K562 (cell line): ENCODE measurements at regions not wholly inside any gene's neighbourhood (a gene's known extent, or its start where the extent isn't known, plus 50 kb on each side); places are given as distances from the start of the nearest gene placed in this dataset.

Experiments
- ATAC-seq: fragments of 200-7000 bp; cut with Tn5 transposase; 3 replicates; pipeline ENCODE4 v1.9.1; 2020; ENCODE audit warnings: moderate library complexity
- BruUV-seq: library from RNA; stranded (reverse); fragments of 400-500 nt; replicated peaks from 2 replicates; lab custom pipeline; 2021; lab: Mats Ljungman, UMichigan
- CTCF ChIA-PET: fragments of 300-600 bp; formaldehyde crosslinking; extraction: SDS; loops from one replicate; lab custom pipeline; 2021; ENCODE audit warnings: low intra/inter-chr PET ratio; lab: Yijun Ruan, JAX
- POLR2A ChIA-PET: fragments of 300-600, 350-650 bp; sonication (Branson Sonifier 250); formaldehyde crosslinking; extraction: SDS; loops from one replicate; lab custom pipeline; 2021; ENCODE audit warnings: antibody characterized with exemption, inconsistent platforms; lab: Yijun Ruan, JAX
- DNase-seq, 4 experiments: peaks; one replicate each; pipeline versions ENCODE4 v3.0.0 to v3.0.0-alpha.2; 2011 to 2018; ENCODE audit warnings: low spot score in 3 of 4, mixed read lengths in 3 of 4; ENCODE audit errors: extremely low read depth in 1 of 4
- FAIRE-seq: peaks from 2 replicates; lab custom pipeline; 2011; peaks lifted over from hg19 to GRCh38; lab: Jason Lieb, UNC
- H2AFZ ChIP-seq: 2 replicates; pipeline ENCODE4 v1.6.0; 2011; ENCODE audit warnings: low read depth, low read length, control low read depth, inconsistent platforms
- H3K27ac ChIP-seq: fragments of 200-600 bp; 3 replicates; pipeline ENCODE4 v1.8.0; 2011; ENCODE audit warnings: low read depth, mild to moderate bottlenecking, control low read depth, inconsistent platforms, low read length, moderate library complexity, mixed read lengths; ENCODE audit errors: extremely low read depth
- H3K27me3 ChIP-seq, 2 experiments: fragments of 300-600 bp in 1 of 2; 2 replicates in 1 of 2; 3 replicates in 1 of 2; pipeline versions ENCODE4 v1.6.0 to v1.8.0; 2011; ENCODE audit warnings: inconsistent platforms in 2 of 2, low read length in 2 of 2, mild to moderate bottlenecking in 1 of 2, mixed read lengths in 1 of 2, moderate library complexity in 1 of 2; ENCODE audit not compliant: control insufficient read depth in 2 of 2, insufficient read depth in 2 of 2
- H3K36me3 ChIP-seq: fragments of 300-600 bp; 3 replicates; pipeline ENCODE4 v1.8.0; 2011; ENCODE audit warnings: mild to moderate bottlenecking, low read length, inconsistent platforms; ENCODE audit not compliant: control insufficient read depth, insufficient read depth
- H3K4me1 ChIP-seq, 2 experiments: fragments of 200-600 bp in 1 of 2; replicated peaks in 1 of 2; 2 replicates in 1 of 2; 3 replicates in 1 of 2; pipeline versions ENCODE4 v1.5.1 to v1.8.0; 2011; ENCODE audit warnings: inconsistent platforms in 2 of 2, low read length in 2 of 2, mild to moderate bottlenecking in 1 of 2, mixed read lengths in 1 of 2, moderate library complexity in 1 of 2; ENCODE audit not compliant: control insufficient read depth in 2 of 2, insufficient read depth in 2 of 2
- H3K4me2 ChIP-seq: 2 replicates; pipeline ENCODE4 v1.6.1; 2011; ENCODE audit warnings: low read length, control low read depth, inconsistent platforms, mixed read lengths; ENCODE audit not compliant: insufficient read depth
- H3K4me3 ChIP-seq: fragments of 200-600 bp; sonication (generic), shearing (Covaris generic); 2 replicates; pipeline ENCODE4 v1.5.1; 2016; ENCODE audit warnings: control low read depth, inconsistent platforms
- H3K79me2 ChIP-seq: fragments of 200-600 bp; 3 replicates; pipeline ENCODE4 v1.8.0; 2011; ENCODE audit warnings: low read length, inconsistent platforms; ENCODE audit not compliant: control insufficient read depth, insufficient read depth
- H3K9ac ChIP-seq, 2 experiments: 2 replicates each; pipeline versions ENCODE4 v1.6.0 to v1.6.1; 2011; ENCODE audit warnings: low read depth in 2 of 2, low read length in 2 of 2, control low read depth in 1 of 2, inconsistent platforms in 1 of 2, mild to moderate bottlenecking in 1 of 2, mixed read lengths in 1 of 2; ENCODE audit not compliant: insufficient read depth in 1 of 2
- H3K9me1 ChIP-seq: one replicate; pipeline ENCODE4 v1.6.0; 2011; ENCODE audit warnings: inconsistent platforms, mild to moderate bottlenecking, low read length, moderate library complexity; ENCODE audit not compliant: control insufficient read depth, insufficient read depth
- H3K9me3 ChIP-seq: replicated peaks from 2 replicates; pipeline ENCODE4 v1.5.1; 2011; ENCODE audit warnings: low read depth, low read length, inconsistent platforms; ENCODE audit not compliant: control insufficient read depth, insufficient read depth
- H4K20me1 ChIP-seq: replicated peaks from 2 replicates; pipeline ENCODE4 v1.6.1; 2011; ENCODE audit warnings: low read length, inconsistent platforms, mixed read lengths; ENCODE audit not compliant: control insufficient read depth, insufficient read depth
- ATF3 ChIP-seq, 2 experiments: fragments of 450-650 bp in 1 of 2; sonication (generic) in 1 of 2; formaldehyde crosslinking in 1 of 2; IDR thresholded peaks in 1 of 2; conservative IDR thresholded peaks in 1 of 2; 2 replicates each; pipeline versions ENCODE4 v1.6.1 to v1.8.1; 2016 to 2023; ENCODE audit warnings: mild to moderate bottlenecking in 2 of 2, moderate library complexity in 2 of 2, inconsistent platforms in 1 of 2, missing genetic modification reagents in 1 of 2
- CEBPB ChIP-seq: fragments of 450-650 bp; IDR thresholded peaks from 2 replicates; pipeline ENCODE4 v1.6.1; 2016; ENCODE audit warnings: missing genetic modification characterization, missing compliant biosample characterization
- CREB1 ChIP-seq, 2 experiments: sonication (generic) in 1 of 2; formaldehyde crosslinking in 1 of 2; IDR thresholded peaks; 2 replicates each; pipeline versions ENCODE4 v1.6.1 to v1.8.0; 2012 to 2022; ENCODE audit warnings: inconsistent platforms in 1 of 2, mild to moderate bottlenecking in 1 of 2, missing genetic modification reagents in 1 of 2, moderate library complexity in 1 of 2
- ESRRB ChIP-seq: fragments of 250-450 bp; sonication (Bioruptor Pico); IDR thresholded peaks from 2 replicates; pipeline ENCODE4 v1.5.0; 2020; ENCODE audit warnings: mild to moderate bottlenecking, moderate library complexity, borderline replicate concordance
- HOMEZ ChIP-seq: fragments of 250-450 bp; sonication (Bioruptor Pico); IDR thresholded peaks from 2 replicates; pipeline ENCODE4 v1.4.0; 2020; ENCODE audit warnings: mild to moderate bottlenecking, moderate library complexity
- MED1 ChIP-seq: sonication (generic); formaldehyde crosslinking; IDR thresholded peaks from 2 replicates; pipeline ENCODE4 v1.8.1; 2023; ENCODE audit warnings: missing genetic modification reagents, borderline replicate concordance
- RB1 ChIP-seq: fragments of 450-650 bp; IDR thresholded peaks from 2 replicates; pipeline ENCODE4 v1.6.1; 2017; ENCODE audit warnings: low read depth, mild to moderate bottlenecking
- ZKSCAN8 ChIP-seq: fragments of 200-800 bp; sonication (Bioruptor generic); IDR thresholded peaks from 2 replicates; pipeline ENCODE4 v1.6.1; 2016; ENCODE audit warnings: missing genetic modification characterization, missing compliant biosample characterization
- ZNF239 ChIP-seq: fragments of 250-450 bp; sonication (Bioruptor Pico); IDR thresholded peaks from 2 replicates; pipeline ENCODE4 v1.4.0; 2020; ENCODE audit warnings: mild to moderate bottlenecking
- WGBS: fragments of 100-300 bp; shearing (Covaris generic); methylation state at CpG from one replicate; pipeline ENCODE4 v1.1.6; 2016; ENCODE audit warnings: low coverage, mixed read lengths; ENCODE audit not compliant: insufficient coverage; ENCODE audit errors: missing lambda C conversion rate; 5-methylcytosine and 5-hydroxymethylcytosine counted together
- in situ Hi-C: fragments of 300-500 bp; cut with MboI; formaldehyde crosslinking; loops from 4 replicates; pipeline ENCODE4 v1.15.0; 2018; ENCODE audit warnings: inconsistent platforms, mixed read lengths
- intact Hi-C: fragments of 100-400 bp; cut with micrococcal nuclease; formaldehyde crosslinking; loops from 2 replicates; pipeline ENCODE4 v1.14.2; 2022
- TF ChIP-seq, protein P1 (sequence below): sonication (generic); formaldehyde crosslinking; IDR thresholded peaks from 2 replicates; pipeline ENCODE4 v1.8.1; 2023; ENCODE audit warnings: mild to moderate bottlenecking, missing genetic modification reagents, moderate library complexity
- TF ChIP-seq, protein P2 (sequence below): sonication (generic); formaldehyde crosslinking; IDR thresholded peaks from 2 replicates; pipeline ENCODE4 v1.8.1; 2023; ENCODE audit warnings: mild to moderate bottlenecking, missing genetic modification reagents

DNA sequence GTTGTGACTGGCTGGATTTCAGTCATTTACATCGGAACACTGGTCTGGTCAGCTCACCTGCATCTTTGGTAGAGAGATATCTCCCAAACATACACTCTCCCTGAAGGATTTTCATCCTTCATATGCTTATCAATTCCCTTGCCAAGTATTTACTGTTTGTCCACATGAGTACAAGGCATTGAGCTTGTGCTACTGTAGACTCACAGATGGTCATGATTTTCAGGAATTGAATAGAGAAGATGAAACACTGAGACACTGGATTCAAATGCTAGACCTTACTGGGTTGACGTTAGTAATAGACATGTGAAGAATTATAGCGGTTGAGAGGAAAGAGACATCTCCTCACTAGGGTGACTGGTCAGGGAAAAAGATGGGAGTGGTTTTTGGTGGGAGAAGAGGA, 62.9 kb upstream of the ABL1 start:
- WGBS: 84% methylated on average over 3 of the region's 3 CpGs
- no peak for FAIRE-seq
- intact Hi-C loops: no loop called here
- no peaks in the 10 kb centered on the region for H3K79me2 ChIP-seq
- H3K27ac ChIP-seq: no peak overlapping the region
- CTCF ChIA-PET: interaction anchor here (2.2 to 12.9 kb wide), 2 partner anchors 88 to 97 kb away, joined by 14 to 636 read pairs; no protein-coding TSS in a partner anchor
- no peak overlapping the region for H3K9ac ChIP-seq
- no peak for ATAC-seq
- H3K27me3 ChIP-seq: no peaks in the 10 kb centered on the region
- peaks cover 4% of the 10 kb centered on the region; the same call in 1 of the 2 replicates for H4K20me1 ChIP-seq
- H3K4me1 ChIP-seq: peaks cover 5 to 6% of the 10 kb centered on the region in 2 experiments; a peak in 3 of 5 replicates
- POLR2A ChIA-PET: interaction anchor here (1.1 to 1.7 kb wide), 9 partner anchors 9 to 90 kb away, joined by 3 to 12 read pairs (median 4); no protein-coding TSS in a partner anchor
- H3K9me1 ChIP-seq: no peaks in the 10 kb centered on the region
- in situ Hi-C loops: loop anchor here (5.0 kb wide), 1 partner anchor 90 kb away; no protein-coding TSS in a partner anchor
- no peak overlapping the region for H2AFZ ChIP-seq
- no peak overlapping the region for H3K4me3 ChIP-seq
- peaks cover 14% of the 10 kb centered on the region for H3K36me3 ChIP-seq
- TF ChIP-seq HOMEZ (CRISPR knock-in tag): no peak
- TF ChIP-seq ZKSCAN8: no peak
- TF ChIP-seq ATF3 (IDR thresholded peaks at IDR 0.05): no peak
- peak; percentile 70; the same call in 1 of the 2 replicates for TF ChIP-seq ATF3 (CRISPR knock-in tag; conservative IDR thresholded peaks at IDR 0.05)
- TF ChIP-seq MED1 (CRISPR knock-in tag): no peak
- TF ChIP-seq, protein P1, sequence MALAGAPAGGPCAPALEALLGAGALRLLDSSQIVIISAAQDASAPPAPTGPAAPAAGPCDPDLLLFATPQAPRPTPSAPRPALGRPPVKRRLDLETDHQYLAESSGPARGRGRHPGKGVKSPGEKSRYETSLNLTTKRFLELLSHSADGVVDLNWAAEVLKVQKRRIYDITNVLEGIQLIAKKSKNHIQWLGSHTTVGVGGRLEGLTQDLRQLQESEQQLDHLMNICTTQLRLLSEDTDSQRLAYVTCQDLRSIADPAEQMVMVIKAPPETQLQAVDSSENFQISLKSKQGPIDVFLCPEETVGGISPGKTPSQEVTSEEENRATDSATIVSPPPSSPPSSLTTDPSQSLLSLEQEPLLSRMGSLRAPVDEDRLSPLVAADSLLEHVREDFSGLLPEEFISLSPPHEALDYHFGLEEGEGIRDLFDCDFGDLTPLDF (CRISPR knock-in tag): 0 out of 2 replicates have a peak, but pooled peaks have one; percentile 69
- no peak for TF ChIP-seq ESRRB
- TF ChIP-seq RB1: no peak
- TF ChIP-seq CEBPB: no peak
- TF ChIP-seq ZNF239: no peak
- TF ChIP-seq CREB1 (IDR thresholded peaks at IDR 0.05): no peak
- no peak for TF ChIP-seq CREB1 (CRISPR knock-in tag; IDR thresholded peaks at IDR 0.05)
- TF ChIP-seq, protein P2, sequence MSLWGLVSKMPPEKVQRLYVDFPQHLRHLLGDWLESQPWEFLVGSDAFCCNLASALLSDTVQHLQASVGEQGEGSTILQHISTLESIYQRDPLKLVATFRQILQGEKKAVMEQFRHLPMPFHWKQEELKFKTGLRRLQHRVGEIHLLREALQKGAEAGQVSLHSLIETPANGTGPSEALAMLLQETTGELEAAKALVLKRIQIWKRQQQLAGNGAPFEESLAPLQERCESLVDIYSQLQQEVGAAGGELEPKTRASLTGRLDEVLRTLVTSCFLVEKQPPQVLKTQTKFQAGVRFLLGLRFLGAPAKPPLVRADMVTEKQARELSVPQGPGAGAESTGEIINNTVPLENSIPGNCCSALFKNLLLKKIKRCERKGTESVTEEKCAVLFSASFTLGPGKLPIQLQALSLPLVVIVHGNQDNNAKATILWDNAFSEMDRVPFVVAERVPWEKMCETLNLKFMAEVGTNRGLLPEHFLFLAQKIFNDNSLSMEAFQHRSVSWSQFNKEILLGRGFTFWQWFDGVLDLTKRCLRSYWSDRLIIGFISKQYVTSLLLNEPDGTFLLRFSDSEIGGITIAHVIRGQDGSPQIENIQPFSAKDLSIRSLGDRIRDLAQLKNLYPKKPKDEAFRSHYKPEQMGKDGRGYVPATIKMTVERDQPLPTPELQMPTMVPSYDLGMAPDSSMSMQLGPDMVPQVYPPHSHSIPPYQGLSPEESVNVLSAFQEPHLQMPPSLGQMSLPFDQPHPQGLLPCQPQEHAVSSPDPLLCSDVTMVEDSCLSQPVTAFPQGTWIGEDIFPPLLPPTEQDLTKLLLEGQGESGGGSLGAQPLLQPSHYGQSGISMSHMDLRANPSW (CRISPR knock-in tag): 0 out of 2 replicates have a peak, but pooled peaks have one; percentile 26
- TF ChIP-seq, all 486 proteins: peak for 3
- no peak overlapping the region for H3K4me2 ChIP-seq
- peaks cover 5% of the 10 kb centered on the region; the same call in 1 of the 2 replicates for H3K9me3 ChIP-seq
- BruUV-seq: no TSS peak
- DNase-seq: no peak
